HCT116 (cell line): ENCODE measurements at regions not wholly inside any gene's neighbourhood (a gene's known extent, or its start where the extent isn't known, plus 50 kb on each side); places are given as distances from the start of the nearest gene placed in this dataset.

Experiments used
- POLR2AphosphoS5 ChIP-seq: IDR thresholded peaks from 2 replicates; pipeline ENCODE4 v1.6.1; 2011; ENCODE audit warnings: mild to moderate bottlenecking, low read depth, low read length, moderate library complexity
- SP1 ChIP-seq: IDR thresholded peaks from 2 replicates; pipeline ENCODE4 v1.6.1; 2012; ENCODE audit warnings: low read depth
- YY1 ChIP-seq: IDR thresholded peaks from 2 replicates; pipeline ENCODE4 v1.6.1; 2011; ENCODE audit warnings: low read length, low read depth, moderate library complexity, mild to moderate bottlenecking; ENCODE audit not compliant: insufficient replicate concordance; ENCODE audit errors: extremely low read depth
- ZBTB33 ChIP-seq: IDR thresholded peaks from 2 replicates; pipeline ENCODE4 v1.6.1; 2011; ENCODE audit warnings: mild to moderate bottlenecking, low read length, moderate library complexity; ENCODE audit not compliant: insufficient replicate concordance; ENCODE audit errors: extremely low read depth

GRCh38 chr14:105947599-105947998 lies 421.2 kb downstream of the TMEM121 start:
- TF ChIP-seq POLR2AphosphoS5 (no peak), SP1 (no peak), ZBTB33 (no peak), YY1 (no peak)
